ENCODE measurements at regions not wholly inside any gene's neighbourhood (a gene's known extent, or its start where the extent isn't known, plus 50 kb on each side); places are given as distances from the start of the nearest gene placed in this dataset.
"Not testable (repeated sequence)": the region's sequence is repeated elsewhere in the genome, so short reads cannot be mapped to it uniquely, and the experiment has no call there.

- not testable (repeated sequence) for DNase-seq (ENCODE audit: low read depth in 4 of 4, low spot score in 2 of 4)
Observed at GRCh38 chr5:20943183-20943971, 955.4 kb upstream of the CDH18 start.

- not testable (repeated sequence) for DNase-seq (ENCODE audit: low read depth in 4 of 4, low spot score in 2 of 4)
Observed at GRCh38 chr5:20942603-20943002, 954.6 kb upstream of the CDH18 start.

- not testable (repeated sequence) for DNase-seq (ENCODE audit: low read depth in 4 of 4, low spot score in 2 of 4)
Observed at GRCh38 chr5:20940786-20941185, 952.8 kb upstream of the CDH18 start.

GRCh38 chr5:20890936-20891335 is 902.9 kb upstream of the CDH18 start:
- not testable (repeated sequence) for DNase-seq (ENCODE audit: low read depth in 4 of 4, low spot score in 2 of 4)

- DNase-seq (ENCODE audit: low read depth in 4 of 4, low spot score in 2 of 4) = not testable (repeated sequence)
Observed at GRCh38 chr5:20875726-20876125, 887.7 kb upstream of the CDH18 start.

GRCh38 chr5:20865892-20866291 is 877.9 kb upstream of the CDH18 start:
- not testable (repeated sequence) for DNase-seq (ENCODE audit: low read depth in 4 of 4, low spot score in 2 of 4)

GRCh38 chr5:20833081-20833627 is 845.2 kb upstream of the CDH18 start:
- no peak for DNase-seq (ENCODE audit: low read depth in 4 of 4, low spot score in 2 of 4)

- no peak for DNase-seq (ENCODE audit: low read depth in 4 of 4, low spot score in 2 of 4)
Observed at GRCh38 chr5:20832204-20833080, 844.4 kb upstream of the CDH18 start.

GRCh38 chr5:20825951-20826350 is 838.0 kb upstream of the CDH18 start:
- DNase-seq (ENCODE audit: low read depth in 4 of 4, low spot score in 2 of 4) = not testable (repeated sequence)

- DNase-seq (ENCODE audit: low read depth in 4 of 4, low spot score in 2 of 4) = not testable (repeated sequence)
Observed at GRCh38 chr5:20797216-20797615, 809.2 kb upstream of the CDH18 start.

- not testable (repeated sequence) for DNase-seq (ENCODE audit: low read depth in 4 of 4, low spot score in 2 of 4)
Observed at GRCh38 chr5:20784755-20785154, 796.8 kb upstream of the CDH18 start.

- DNase-seq (ENCODE audit: low read depth in 4 of 4, low spot score in 2 of 4) = not testable (repeated sequence)
Observed at GRCh38 chr5:20783484-20783883, 795.5 kb upstream of the CDH18 start.

- not testable (repeated sequence) for DNase-seq (ENCODE audit: low read depth in 4 of 4, low spot score in 2 of 4)
Observed at GRCh38 chr5:20771338-20771737, 783.3 kb upstream of the CDH18 start.

- DNase-seq (ENCODE audit: low read depth in 4 of 4, low spot score in 2 of 4) = not testable (repeated sequence)
Observed at GRCh38 chr5:20765074-20765473, 777.1 kb upstream of the CDH18 start.

GRCh38 chr5:20759459-20759858 is 771.5 kb upstream of the CDH18 start:
- DNase-seq (ENCODE audit: low read depth in 4 of 4, low spot score in 2 of 4) = not testable (repeated sequence)

- not testable (repeated sequence) for DNase-seq (ENCODE audit: low read depth in 4 of 4, low spot score in 2 of 4)
Observed at GRCh38 chr5:20752179-20752578, 764.2 kb upstream of the CDH18 start.

GRCh38 chr5:20735715-20736114 is 747.7 kb upstream of the CDH18 start:
- DNase-seq (ENCODE audit: low read depth in 4 of 4, low spot score in 2 of 4) = not testable (repeated sequence)

- DNase-seq (ENCODE audit: low read depth in 4 of 4, low spot score in 2 of 4) = not testable (repeated sequence)
Observed at GRCh38 chr5:20732223-20732622, 744.2 kb upstream of the CDH18 start.

- DNase-seq (ENCODE audit: low read depth in 4 of 4, low spot score in 2 of 4) = not testable (repeated sequence)
Observed at GRCh38 chr5:20721286-20721685, 733.3 kb upstream of the CDH18 start.

GRCh38 chr5:20711520-20712155 is 723.6 kb upstream of the CDH18 start:
- DNase-seq (ENCODE audit: low read depth in 4 of 4, low spot score in 2 of 4) = not testable (repeated sequence)

- not testable (repeated sequence) for DNase-seq (ENCODE audit: low read depth in 4 of 4, low spot score in 2 of 4)
Observed at GRCh38 chr5:20707634-20708033, 719.6 kb upstream of the CDH18 start.

All from left renal cortex interstitium (tissue), 4 donors.